ENCODE measurements at regions not wholly inside any gene's neighbourhood (a gene's known extent, or its start where the extent isn't known, plus 50 kb on each side); places are given as distances from the start of the nearest gene placed in this dataset.
"Not testable (repeated sequence)": the region's sequence is repeated elsewhere in the genome, so short reads cannot be mapped to it uniquely, and the experiment has no call there.

GRCh38 chr5:135149956-135150723 lies 116.1 kb upstream of the PITX1 start:
- Mint-ChIP-seq H3K4me1 (no peaks in the 10 kb centered on the region), H3K4me3 (no peak overlapping the region), H3K9me3 (no peaks in the 10 kb centered on the region), H3K36me3 (no peaks in the 10 kb centered on the region), H3K27ac (no peak overlapping the region)
- ATAC-seq = no peak
- DNase-seq (ENCODE audit: low spot score in 2 of 2) = no peak

DNA sequence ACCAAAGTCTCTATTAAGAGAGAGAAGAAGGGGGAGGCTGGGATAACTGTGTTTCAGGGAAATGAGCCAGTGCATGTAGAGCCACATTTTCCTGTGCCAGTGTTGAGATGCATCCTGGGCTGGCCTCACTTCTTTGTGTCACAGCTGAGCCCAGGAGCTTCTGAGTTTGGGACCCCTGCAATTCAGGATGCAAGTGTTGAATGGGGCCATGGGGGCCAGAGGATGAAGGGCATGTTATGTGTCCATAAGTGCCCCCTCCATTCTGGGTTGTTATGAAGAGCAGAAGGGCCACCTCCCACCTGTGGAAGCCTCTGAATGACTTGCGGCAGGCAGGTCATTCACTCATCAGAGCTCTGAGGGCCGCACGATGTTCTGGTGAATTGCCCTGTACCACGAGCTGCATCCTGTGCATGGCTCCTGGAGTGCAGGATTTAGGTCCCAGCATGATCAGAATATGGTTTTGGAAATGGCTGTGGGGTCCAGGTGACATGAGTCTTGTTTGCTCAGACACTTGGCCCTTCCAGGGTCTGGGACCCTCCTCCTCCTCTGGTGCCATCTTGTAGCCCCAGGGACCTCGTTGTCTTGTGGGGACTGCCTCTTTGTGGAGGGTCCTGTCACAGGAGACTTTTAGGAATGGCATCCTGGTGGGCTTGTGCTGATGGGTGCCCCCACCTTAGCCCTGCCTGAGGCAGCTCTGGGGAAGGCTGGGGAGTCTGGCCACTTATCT lies 115.4 kb upstream of the PITX1 start:
- Mint-ChIP-seq H3K4me1 (no peaks in the 10 kb centered on the region), H3K9me3 (no peaks in the 10 kb centered on the region), H3K4me3 (no peak overlapping the region), H3K36me3 (no peaks in the 10 kb centered on the region), H3K27ac (no peak overlapping the region)
- no peak for ATAC-seq
- DNase-seq (ENCODE audit: low spot score in 2 of 2) = no peak

GRCh38 chr5:135147294-135148090 lies 113.5 kb upstream of the PITX1 start:
- Mint-ChIP-seq H3K27ac (no peak overlapping the region), H3K4me3 (no peak overlapping the region)

GRCh38 chr5:135145985-135146384 lies 112.0 kb upstream of the PITX1 start:
- Mint-ChIP-seq H3K36me3 (no peaks in the 10 kb centered on the region), H3K9me3 (no peaks in the 10 kb centered on the region), H3K4me3 (no peak overlapping the region), H3K4me1 (no peaks in the 10 kb centered on the region), H3K27ac (no peak overlapping the region)
- DNase-seq (ENCODE audit: low spot score in 2 of 2) = no peak
- ATAC-seq = no peak

More at GRCh38 chr5:135147294-135148090, 113.5 kb upstream of the PITX1 start:
- Mint-ChIP-seq H3K4me1 (no peaks in the 10 kb centered on the region), H3K9me3 (no peaks in the 10 kb centered on the region), H3K36me3 (no peaks in the 10 kb centered on the region)
- ATAC-seq (no peak), DNase-seq (ENCODE audit: low spot score in 2 of 2) (no peak)

- not testable (repeated sequence) for H3K9me3 Mint-ChIP-seq; H3K4me1 Mint-ChIP-seq; H3K4me3 Mint-ChIP-seq; DNase-seq (ENCODE audit: low spot score in 2 of 2); H3K27ac Mint-ChIP-seq; ATAC-seq; H3K36me3 Mint-ChIP-seq
These were observed 109.7 kb upstream of the PITX1 start for GRCh38 chr5:135143682-135144081.

DNA sequence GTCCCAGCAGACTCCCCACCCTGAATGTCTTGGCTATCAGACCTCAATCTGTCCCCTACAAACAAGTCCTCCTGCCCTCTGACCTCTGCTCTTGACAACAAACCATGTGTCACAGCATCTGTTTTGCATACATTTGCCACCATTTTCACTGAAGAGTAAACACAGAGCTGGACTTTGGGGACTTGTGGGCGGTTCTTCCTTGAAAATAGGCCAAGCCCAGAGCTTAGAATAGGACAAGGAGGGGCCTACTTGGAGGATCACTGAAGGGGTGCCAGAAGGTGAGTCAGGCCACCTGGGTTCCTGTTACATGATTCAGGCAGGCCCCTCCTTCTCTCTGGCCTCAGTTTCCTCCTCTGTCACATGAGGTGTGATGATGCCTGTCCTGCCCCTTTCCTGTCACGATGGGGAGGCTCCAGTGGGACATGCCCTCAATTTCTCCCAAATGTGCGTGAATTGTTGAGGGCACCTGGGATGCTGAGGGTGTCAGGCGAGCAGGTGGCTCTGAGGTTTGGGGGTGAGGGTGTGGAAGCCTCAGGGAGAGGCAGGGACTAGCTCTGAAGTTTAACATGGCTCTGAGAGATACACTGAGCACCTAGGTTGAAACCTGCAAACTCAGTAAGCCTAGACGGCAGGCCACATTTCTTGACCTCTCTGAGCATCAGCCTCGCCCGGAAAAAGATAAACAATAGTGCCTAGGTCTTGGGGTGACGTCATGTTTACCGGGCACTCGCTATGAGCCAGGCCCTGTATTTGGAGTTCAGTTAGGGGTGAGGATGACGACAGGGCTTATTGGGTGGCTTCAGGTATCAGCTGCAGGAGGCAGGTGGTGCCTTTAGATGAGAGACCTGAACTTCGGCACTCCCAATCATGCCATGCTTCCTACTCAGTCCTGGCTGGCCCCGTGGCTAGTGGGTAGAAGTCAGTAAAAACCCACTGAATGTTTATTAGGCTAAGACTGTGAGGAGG lies 107.6 kb upstream of the PITX1 start:
- no peaks in the 10 kb centered on the region for H3K36me3 Mint-ChIP-seq

GRCh38 chr5:135140446-135141204 lies 106.6 kb upstream of the PITX1 start:
- H3K9me3 Mint-ChIP-seq = no peaks in the 10 kb centered on the region
- H3K4me1 Mint-ChIP-seq = no peaks in the 10 kb centered on the region
- H3K36me3 Mint-ChIP-seq = no peaks in the 10 kb centered on the region
- ATAC-seq = no peak
- no peak overlapping the region for H3K4me3 Mint-ChIP-seq
- no peak overlapping the region for H3K27ac Mint-ChIP-seq
- no peak for DNase-seq (ENCODE audit: low spot score in 2 of 2)

More for the DNA sequence above, 107.6 kb upstream of the PITX1 start:
- DNase-seq (ENCODE audit: low spot score in 2 of 2) (no peak), ATAC-seq (no peak)
- no peak overlapping the region for H3K4me3 Mint-ChIP-seq
- H3K4me1 Mint-ChIP-seq = no peaks in the 10 kb centered on the region
- no peaks in the 10 kb centered on the region for H3K9me3 Mint-ChIP-seq
- H3K27ac Mint-ChIP-seq = no peak overlapping the region

GRCh38 chr5:135139381-135140134 lies 105.5 kb upstream of the PITX1 start:
- Mint-ChIP-seq H3K27ac (no peak overlapping the region), H3K9me3 (no peaks in the 10 kb centered on the region), H3K4me1 (no peaks in the 10 kb centered on the region), H3K4me3 (no peak overlapping the region), H3K36me3 (no peaks in the 10 kb centered on the region)
- ATAC-seq (no peak), DNase-seq (ENCODE audit: low spot score in 2 of 2) (no peak)

GRCh38 chr5:135138116-135138850 lies 104.3 kb upstream of the PITX1 start:
- H3K4me3 Mint-ChIP-seq = no peak overlapping the region
- ATAC-seq (no peak), DNase-seq (ENCODE audit: low spot score in 2 of 2) (no peak)
- no peaks in the 10 kb centered on the region for H3K36me3 Mint-ChIP-seq
- no peaks in the 10 kb centered on the region for H3K9me3 Mint-ChIP-seq
- H3K27ac Mint-ChIP-seq = no peak overlapping the region
- no peaks in the 10 kb centered on the region for H3K4me1 Mint-ChIP-seq

- Mint-ChIP-seq H3K27ac (no peak overlapping the region), H3K4me1 (no peaks in the 10 kb centered on the region), H3K9me3 (no peaks in the 10 kb centered on the region), H3K4me3 (no peak overlapping the region), H3K36me3 (no peaks in the 10 kb centered on the region)
- no peak for DNase-seq (ENCODE audit: low spot score in 2 of 2)
- no peak for ATAC-seq
These were observed 103.3 kb upstream of the PITX1 start for GRCh38 chr5:135137146-135137915.

GRCh38 chr5:135136546-135136945 lies 102.5 kb upstream of the PITX1 start:
- no peak for ATAC-seq
- Mint-ChIP-seq H3K36me3 (no peaks in the 10 kb centered on the region), H3K4me3 (no peak overlapping the region), H3K27ac (no peak overlapping the region), H3K4me1 (no peaks in the 10 kb centered on the region), H3K9me3 (no peaks in the 10 kb centered on the region)
- no peak for DNase-seq (ENCODE audit: low spot score in 2 of 2)

GRCh38 chr5:135135530-135136226 lies 101.7 kb upstream of the PITX1 start:
- DNase-seq (ENCODE audit: low spot score in 2 of 2) (no peak), ATAC-seq (no peak)
- H3K4me3 Mint-ChIP-seq = no peak overlapping the region
- H3K4me1 Mint-ChIP-seq = no peaks in the 10 kb centered on the region
- H3K27ac Mint-ChIP-seq = no peak overlapping the region
- H3K36me3 Mint-ChIP-seq = no peaks in the 10 kb centered on the region
- no peaks in the 10 kb centered on the region for H3K9me3 Mint-ChIP-seq
